GM10266 (cell line): ENCODE measurements at regions not wholly inside any gene's neighbourhood (a gene's known extent, or its start where the extent isn't known, plus 50 kb on each side); places are given as distances from the start of the nearest gene placed in this dataset.
"Not testable (repeated sequence)": the region's sequence is repeated elsewhere in the genome, so short reads cannot be mapped to it uniquely, and the experiment has no call there.

Experiments used
- DNase-seq: peaks from one replicate; pipeline ENCODE4 v3.0.0; 2012; ENCODE audit errors: extremely low spot score
- TF ChIP-seq, protein P1 (sequence below): IDR thresholded peaks from 2 replicates; pipeline ENCODE4 v1.5.1; 2012; ENCODE audit warnings: mild to moderate bottlenecking, low read depth; ENCODE audit not compliant: control insufficient read depth, insufficient read depth; ENCODE audit errors: missing control alignments

DNA sequence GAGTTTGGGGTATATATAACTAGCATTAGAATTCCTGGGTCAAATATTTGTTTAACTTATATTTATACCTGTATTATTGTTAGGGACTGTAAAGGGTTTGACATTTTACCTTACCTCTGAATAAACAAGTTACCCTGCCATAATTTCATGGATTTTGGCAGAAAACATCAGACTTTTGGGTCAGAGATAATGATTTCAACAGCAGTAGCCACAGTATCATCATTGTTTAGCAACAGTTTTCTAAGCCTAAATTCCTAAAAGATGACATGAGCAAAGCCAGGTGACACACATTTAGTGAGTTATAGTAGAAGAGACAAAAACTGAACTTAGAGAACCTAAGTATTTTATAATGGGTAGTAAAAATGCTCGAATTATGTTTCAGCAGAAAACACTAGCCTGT is 954.4 kb downstream of the TRHDE start:
- DNase-seq = no peak
- TF ChIP-seq, protein P1, sequence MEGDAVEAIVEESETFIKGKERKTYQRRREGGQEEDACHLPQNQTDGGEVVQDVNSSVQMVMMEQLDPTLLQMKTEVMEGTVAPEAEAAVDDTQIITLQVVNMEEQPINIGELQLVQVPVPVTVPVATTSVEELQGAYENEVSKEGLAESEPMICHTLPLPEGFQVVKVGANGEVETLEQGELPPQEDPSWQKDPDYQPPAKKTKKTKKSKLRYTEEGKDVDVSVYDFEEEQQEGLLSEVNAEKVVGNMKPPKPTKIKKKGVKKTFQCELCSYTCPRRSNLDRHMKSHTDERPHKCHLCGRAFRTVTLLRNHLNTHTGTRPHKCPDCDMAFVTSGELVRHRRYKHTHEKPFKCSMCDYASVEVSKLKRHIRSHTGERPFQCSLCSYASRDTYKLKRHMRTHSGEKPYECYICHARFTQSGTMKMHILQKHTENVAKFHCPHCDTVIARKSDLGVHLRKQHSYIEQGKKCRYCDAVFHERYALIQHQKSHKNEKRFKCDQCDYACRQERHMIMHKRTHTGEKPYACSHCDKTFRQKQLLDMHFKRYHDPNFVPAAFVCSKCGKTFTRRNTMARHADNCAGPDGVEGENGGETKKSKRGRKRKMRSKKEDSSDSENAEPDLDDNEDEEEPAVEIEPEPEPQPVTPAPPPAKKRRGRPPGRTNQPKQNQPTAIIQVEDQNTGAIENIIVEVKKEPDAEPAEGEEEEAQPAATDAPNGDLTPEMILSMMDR = no peak

DNA sequence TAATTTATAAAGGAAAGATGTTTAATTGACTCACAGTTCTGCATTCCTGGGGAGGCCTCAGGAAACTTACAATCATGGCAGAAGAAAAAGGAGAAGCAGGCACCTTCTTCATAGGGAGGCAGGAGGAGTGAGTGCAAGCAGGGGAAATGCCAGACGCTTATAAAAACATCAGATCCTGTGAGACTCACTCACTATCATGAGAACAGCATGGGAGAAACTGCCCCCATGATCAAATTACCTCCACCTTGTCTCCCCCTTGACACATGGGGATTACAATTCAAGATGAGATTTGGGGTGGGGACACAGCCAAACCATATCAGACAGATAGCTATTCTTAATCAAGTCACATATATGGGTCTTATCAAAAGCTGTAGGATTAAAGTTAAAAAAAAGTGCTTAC is 956.7 kb downstream of the TRHDE start:
- DNase-seq = not testable (repeated sequence)

DNA sequence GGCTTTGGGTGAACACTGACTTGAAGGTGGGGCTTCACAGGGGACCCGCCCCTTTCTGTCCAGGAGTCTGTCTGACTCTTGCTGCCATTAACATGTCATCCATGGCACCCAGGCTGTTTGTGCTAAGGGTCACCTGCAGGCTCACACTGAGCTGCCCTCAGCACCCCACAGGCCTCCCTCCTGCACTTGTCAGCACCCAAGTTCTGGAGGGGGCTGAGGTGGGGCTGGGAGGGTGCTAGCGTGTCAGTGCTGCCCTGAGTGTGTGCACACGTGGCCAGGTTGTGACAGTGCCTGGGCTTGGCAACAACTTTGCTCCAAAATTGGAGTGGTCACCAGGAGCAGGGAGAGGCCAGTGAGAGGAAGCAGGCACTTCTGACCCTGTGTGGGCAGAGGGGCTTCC is 963.2 kb downstream of the TRHDE start:
- DNase-seq = no peak
- TF ChIP-seq, protein P1 = no peak

DNA sequence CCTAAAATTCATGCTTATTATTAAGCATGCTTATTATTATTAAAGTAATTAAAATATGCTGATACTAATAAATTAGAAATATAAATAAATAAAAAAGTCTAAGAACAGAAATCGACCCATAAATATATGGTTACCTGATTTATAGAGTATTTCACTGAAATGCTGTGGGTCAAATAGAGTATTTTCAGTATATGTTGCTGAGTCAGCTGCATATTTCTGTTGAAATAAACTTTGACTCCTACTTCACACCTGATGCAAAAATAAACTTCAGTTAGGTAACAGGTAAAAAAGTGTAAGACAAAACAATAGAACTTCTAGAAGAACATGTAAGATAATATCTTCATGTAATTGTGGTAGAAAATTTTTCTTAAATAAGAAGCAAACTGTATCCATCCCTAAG is 967.9 kb downstream of the TRHDE start:
- TF ChIP-seq, protein P1 = no peak
- no peak for DNase-seq

DNA sequence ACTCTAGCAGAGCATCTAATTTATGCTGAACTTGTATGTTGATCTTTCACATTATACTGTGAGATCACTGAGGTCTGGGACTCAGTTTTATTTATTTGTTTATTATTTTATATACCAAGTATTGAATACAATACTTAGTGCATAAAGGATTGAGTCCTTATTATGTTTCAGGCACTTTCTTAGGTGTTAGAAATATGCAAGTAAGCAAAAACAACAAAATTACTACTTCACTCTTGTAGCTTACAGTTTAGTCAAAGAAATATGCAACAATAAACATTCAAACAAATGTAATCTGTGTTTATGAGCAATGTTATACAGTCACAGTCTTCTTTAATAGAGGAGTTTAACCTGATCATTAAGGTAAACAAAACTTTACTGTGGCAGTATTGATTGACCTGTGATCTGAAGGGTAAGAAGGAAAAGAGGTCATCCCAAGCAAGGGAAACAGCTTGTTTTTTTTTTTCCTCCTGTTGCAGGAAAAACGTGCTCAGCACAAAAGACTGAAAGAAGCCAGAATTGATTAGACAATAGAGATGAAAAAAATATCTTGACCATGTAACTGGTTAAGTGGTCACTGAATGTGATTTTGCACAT is 990.7 kb downstream of the TRHDE start:
- TF ChIP-seq, protein P1 = no peak
- DNase-seq = no peak

DNA sequence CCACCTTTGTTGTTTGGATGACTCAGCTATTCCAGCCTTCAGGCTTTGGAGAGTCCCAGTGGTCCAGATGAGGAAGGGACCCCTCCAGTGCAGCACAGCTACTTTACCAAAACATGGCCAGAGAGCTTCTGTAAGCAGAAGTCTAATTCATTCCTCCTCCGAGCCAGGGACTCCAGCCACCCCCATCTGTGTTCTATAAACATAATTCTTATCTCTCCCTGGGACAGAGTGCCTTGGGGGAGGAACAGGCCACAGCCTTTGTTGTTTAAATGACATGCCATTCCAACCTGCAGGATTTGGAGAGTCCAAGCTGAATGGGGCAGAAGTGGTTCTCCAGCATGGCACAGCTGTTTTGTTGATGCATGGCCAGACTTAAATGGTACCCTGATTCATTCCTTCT is 994.0 kb downstream of the TRHDE start:
- TF ChIP-seq, protein P1 = no peak
- no peak for DNase-seq

DNA sequence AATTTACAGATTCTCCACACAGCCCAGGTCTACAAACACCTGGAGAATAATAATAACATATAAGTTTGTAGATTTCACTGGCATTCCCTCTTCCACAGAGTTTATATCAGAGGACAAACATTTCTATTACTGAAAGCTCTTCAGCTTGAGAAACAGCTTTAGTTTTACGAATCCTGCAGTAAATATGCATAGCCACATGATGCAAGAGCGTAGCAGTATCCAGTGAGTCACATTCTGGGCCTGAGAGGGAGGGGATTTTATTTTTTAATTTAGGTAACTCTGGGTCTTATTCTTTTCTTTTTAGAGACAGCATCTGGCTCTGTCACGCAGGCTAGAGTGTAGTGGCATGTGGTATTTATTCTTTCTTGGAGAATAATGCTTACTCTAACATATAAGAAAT is 1002.8 kb downstream of the TRHDE start:
- DNase-seq = no peak
- TF ChIP-seq, protein P1 = no peak

DNA sequence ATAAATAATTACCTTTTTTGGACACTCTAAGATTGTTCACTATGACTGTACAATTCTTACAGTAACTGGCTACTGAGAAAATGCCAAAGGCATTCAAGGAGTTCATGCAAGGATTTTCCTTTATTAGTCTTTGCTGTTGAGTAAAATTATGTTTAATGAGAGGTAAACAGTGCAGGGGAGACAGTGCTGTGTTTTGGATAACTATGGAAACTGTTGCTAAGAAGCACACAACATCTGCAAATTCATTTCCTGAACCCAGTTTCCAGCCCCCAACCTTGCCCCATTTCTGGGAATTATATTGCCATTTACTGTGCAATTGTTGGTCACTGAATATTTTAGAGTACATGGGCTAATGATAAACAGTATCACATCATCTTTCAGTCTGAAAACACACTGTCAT is 1005.8 kb downstream of the TRHDE start:
- DNase-seq = no peak
- TF ChIP-seq, protein P1 = no peak
